PC-3 (cell line): ENCODE measurements at regions not wholly inside any gene's neighbourhood (a gene's known extent, or its start where the extent isn't known, plus 50 kb on each side); places are given as distances from the start of the nearest gene placed in this dataset.

Experiments used
- ATAC-seq: fragments of 200-7000 bp; cut with Tn5 transposase; 2 replicates; pipeline ENCODE4 v1.9.1; 2020; ENCODE audit warnings: mild to moderate bottlenecking, moderate library complexity
- BruUV-seq: library from RNA; stranded (reverse); fragments of 400-500 nt; replicated peaks from 2 replicates; lab custom pipeline; 2021; lab: Mats Ljungman, UMichigan
- CTCF ChIA-PET: fragments of 300-600 bp; sonication (Branson Sonifier 250); formaldehyde crosslinking; loops from one replicate; lab custom pipeline; 2022; ENCODE audit warnings: antibody characterized with exemption; lab: Charles Lee
- POLR2A ChIA-PET: fragments of 300-600 bp; sonication (Branson Sonifier 250); formaldehyde crosslinking; loops from one replicate; lab custom pipeline; 2022; ENCODE audit warnings: antibody characterized with exemption; ENCODE audit not compliant: unreplicated experiment; lab: Charles Lee
- DNase-seq: peaks from one replicate; pipeline ENCODE4 v3.0.0-alpha.2; 2015
- H2AFZ ChIP-seq: fragments of 300-600 bp; sonication (generic); 2 replicates; pipeline ENCODE4 v1.6.0; 2016; ENCODE audit warnings: antibody characterized with exemption, low read length
- H3F3A ChIP-seq: fragments of 300-600 bp; sonication (generic); one replicate; pipeline ENCODE4 v1.6.0; 2017; ENCODE audit warnings: antibody characterized with exemption, low read length, control low read depth, mild to moderate bottlenecking; ENCODE audit not compliant: unreplicated experiment
- H3K27ac ChIP-seq: fragments of 300-600 bp; sonication (generic); 2 replicates; pipeline ENCODE4 v1.5.1; 2016; ENCODE audit warnings: mild to moderate bottlenecking, low read length
- H3K27me3 ChIP-seq: fragments of 300-600 bp; sonication (generic); 2 replicates; pipeline ENCODE4 v1.6.1; 2016; ENCODE audit warnings: low read length, mixed read lengths
- H3K36me3 ChIP-seq: fragments of 300-600 bp; sonication (generic); 2 replicates; pipeline ENCODE4 v1.6.1; 2016; ENCODE audit warnings: low read depth, mixed run types, low read length, mixed read lengths
- H3K4me1 ChIP-seq: fragments of 300-600 bp; sonication (generic); 2 replicates; pipeline ENCODE4 v1.5.1; 2016; ENCODE audit warnings: low read length; ENCODE audit not compliant: insufficient read depth
- H3K4me2 ChIP-seq: fragments of 300-600 bp; sonication (generic); 2 replicates; pipeline ENCODE4 v1.6.0; 2016; ENCODE audit warnings: low read length
- H3K4me3 ChIP-seq: fragments of 300-600 bp; sonication (generic); 2 replicates; pipeline ENCODE4 v1.5.1; 2016; ENCODE audit warnings: mild to moderate bottlenecking, low read length, mixed read lengths
- H3K79me2 ChIP-seq: fragments of 300-600 bp; sonication (generic); 2 replicates; pipeline ENCODE4 v1.6.1; 2017; ENCODE audit warnings: low read length, mixed read lengths
- H3K9ac ChIP-seq: fragments of 300-600 bp; sonication (generic); 2 replicates; pipeline ENCODE4 v1.6.0; 2016; ENCODE audit warnings: mild to moderate bottlenecking, low read length
- H3K9me2 ChIP-seq: fragments of 300-600 bp; sonication (generic); replicated peaks from 2 replicates; pipeline ENCODE4 v1.6.1; 2016; ENCODE audit warnings: mixed run types, low read length, mixed read lengths
- H3K9me3 ChIP-seq: fragments of 300-600 bp; sonication (generic); 2 replicates; pipeline ENCODE4 v1.6.1; 2016; ENCODE audit warnings: low read length, mixed read lengths
- H4K20me1 ChIP-seq: fragments of 300-600 bp; sonication (generic); 2 replicates; pipeline ENCODE4 v1.6.1; 2016; ENCODE audit warnings: low read length, mixed read lengths
- EZH2 ChIP-seq: fragments of 300-600 bp; sonication (generic); IDR thresholded peaks from one replicate; pipeline ENCODE4 v1.6.1; 2017; ENCODE audit warnings: antibody characterized with exemption, mild to moderate bottlenecking, low read length; ENCODE audit not compliant: unreplicated experiment
- EZH2phosphoT487 ChIP-seq: fragments of 300-600 bp; sonication (generic); IDR thresholded peaks from 2 replicates; pipeline ENCODE4 v1.6.1; 2018; ENCODE audit warnings: mild to moderate bottlenecking, antibody characterized with exemption, low read length, borderline replicate concordance
- intact Hi-C: fragments of 100-400 bp; cut with micrococcal nuclease; formaldehyde crosslinking; loops from 2 replicates; pipeline ENCODE4 v1.9.0; 2023
- TF ChIP-seq, protein P1 (sequence below): fragments of 300-600 bp; sonication (generic); conservative IDR thresholded peaks from 2 replicates; pipeline ENCODE4 v1.5.1; 2017; ENCODE audit warnings: antibody characterized with exemption, low read depth, mild to moderate bottlenecking, low read length

DNA sequence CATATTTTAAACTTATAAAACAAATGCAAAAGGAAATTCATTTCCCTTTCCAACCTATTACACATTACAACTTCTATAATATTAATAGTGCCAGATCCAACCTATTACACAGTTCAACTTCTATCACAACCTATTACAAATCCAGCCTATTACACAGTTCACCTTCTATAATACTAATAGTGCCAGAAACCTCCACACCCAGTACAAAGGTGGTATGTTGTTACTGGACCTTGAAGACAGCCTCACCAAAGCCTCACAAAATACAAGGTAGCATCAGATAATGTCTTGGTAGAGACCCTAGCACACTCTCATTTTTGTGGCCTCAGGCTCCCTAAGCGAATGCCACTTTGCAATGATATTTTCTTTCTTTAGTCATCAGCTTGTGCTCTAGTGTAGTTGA, 68.7 kb upstream of the PELI2 start:
- BruUV-seq = no TSS peak
- peaks cover 87% of the 10 kb centered on the region for H3K27me3 ChIP-seq
- no peak overlapping the region for H3K9ac ChIP-seq
- H4K20me1 ChIP-seq = no peaks in the 10 kb centered on the region
- no peaks in the 10 kb centered on the region for H3K79me2 ChIP-seq
- ChIA-PET POLR2A (no interaction called here), CTCF (no interaction called here)
- no peak overlapping the region for H3K4me3 ChIP-seq
- TF ChIP-seq, protein P1, sequence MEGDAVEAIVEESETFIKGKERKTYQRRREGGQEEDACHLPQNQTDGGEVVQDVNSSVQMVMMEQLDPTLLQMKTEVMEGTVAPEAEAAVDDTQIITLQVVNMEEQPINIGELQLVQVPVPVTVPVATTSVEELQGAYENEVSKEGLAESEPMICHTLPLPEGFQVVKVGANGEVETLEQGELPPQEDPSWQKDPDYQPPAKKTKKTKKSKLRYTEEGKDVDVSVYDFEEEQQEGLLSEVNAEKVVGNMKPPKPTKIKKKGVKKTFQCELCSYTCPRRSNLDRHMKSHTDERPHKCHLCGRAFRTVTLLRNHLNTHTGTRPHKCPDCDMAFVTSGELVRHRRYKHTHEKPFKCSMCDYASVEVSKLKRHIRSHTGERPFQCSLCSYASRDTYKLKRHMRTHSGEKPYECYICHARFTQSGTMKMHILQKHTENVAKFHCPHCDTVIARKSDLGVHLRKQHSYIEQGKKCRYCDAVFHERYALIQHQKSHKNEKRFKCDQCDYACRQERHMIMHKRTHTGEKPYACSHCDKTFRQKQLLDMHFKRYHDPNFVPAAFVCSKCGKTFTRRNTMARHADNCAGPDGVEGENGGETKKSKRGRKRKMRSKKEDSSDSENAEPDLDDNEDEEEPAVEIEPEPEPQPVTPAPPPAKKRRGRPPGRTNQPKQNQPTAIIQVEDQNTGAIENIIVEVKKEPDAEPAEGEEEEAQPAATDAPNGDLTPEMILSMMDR = no peak
- TF ChIP-seq EZH2 = no peak
- no peak for TF ChIP-seq EZH2phosphoT487
- no peak overlapping the region for H2AFZ ChIP-seq
- no peaks in the 10 kb centered on the region for H3K4me1 ChIP-seq
- no peaks in the 10 kb centered on the region for H3K9me3 ChIP-seq
- no peaks in the 10 kb centered on the region for H3F3A ChIP-seq
- H3K9me2 ChIP-seq = 0 out of 2 replicates have a peak, but pooled peaks cover 5% of the 10 kb centered on the region
- ATAC-seq = peak; percentile 20; the same call in 1 of the 2 replicates
- DNase-seq = no peak
- no peak overlapping the region for H3K4me2 ChIP-seq
- H3K27ac ChIP-seq = no peak overlapping the region
- intact Hi-C loops = no loop called here
- H3K36me3 ChIP-seq = no peaks in the 10 kb centered on the region

DNA sequence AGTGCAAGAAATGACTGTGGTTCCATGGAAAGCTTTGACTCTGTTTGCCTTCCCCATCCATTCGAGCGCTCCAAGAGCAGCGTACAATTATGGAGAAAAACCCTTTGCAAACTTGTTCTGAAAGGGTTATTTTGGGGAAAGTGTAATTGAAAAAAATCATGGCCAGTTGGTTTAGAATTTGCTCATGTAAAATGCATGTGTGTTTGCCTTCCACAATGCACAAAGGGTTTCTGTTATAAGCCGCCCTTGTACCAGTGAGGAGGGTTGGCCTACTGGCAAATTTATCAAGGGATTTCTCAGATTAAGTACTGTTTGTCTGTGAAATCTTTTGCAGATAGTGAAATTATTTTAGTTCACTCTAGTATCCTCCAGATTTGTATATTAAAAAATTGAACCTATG, 62.7 kb upstream of the PELI2 start:
- DNase-seq (no peak), ATAC-seq (no peak)
- H4K20me1 ChIP-seq = no peaks in the 10 kb centered on the region
- H3K4me2 ChIP-seq = no peak overlapping the region
- H3K79me2 ChIP-seq = no peaks in the 10 kb centered on the region
- BruUV-seq = no TSS peak
- H3K36me3 ChIP-seq = no peaks in the 10 kb centered on the region
- H3F3A ChIP-seq = no peaks in the 10 kb centered on the region
- H3K9ac ChIP-seq = no peak overlapping the region
- ChIA-PET POLR2A (no interaction called here), CTCF (no interaction called here)
- H3K4me1 ChIP-seq = no peaks in the 10 kb centered on the region
- intact Hi-C loops = no loop called here
- no peak overlapping the region for H3K27ac ChIP-seq
- no peak overlapping the region for H2AFZ ChIP-seq
- no peaks in the 10 kb centered on the region for H3K9me3 ChIP-seq
- H3K4me3 ChIP-seq = no peak overlapping the region
- TF ChIP-seq EZH2 = no peak
- TF ChIP-seq EZH2phosphoT487 = no peak
- TF ChIP-seq, protein P1 = no peak
- H3K27me3 ChIP-seq = peaks cover 97% of the 10 kb centered on the region
- H3K9me2 ChIP-seq = no peaks in the 10 kb centered on the region

DNA sequence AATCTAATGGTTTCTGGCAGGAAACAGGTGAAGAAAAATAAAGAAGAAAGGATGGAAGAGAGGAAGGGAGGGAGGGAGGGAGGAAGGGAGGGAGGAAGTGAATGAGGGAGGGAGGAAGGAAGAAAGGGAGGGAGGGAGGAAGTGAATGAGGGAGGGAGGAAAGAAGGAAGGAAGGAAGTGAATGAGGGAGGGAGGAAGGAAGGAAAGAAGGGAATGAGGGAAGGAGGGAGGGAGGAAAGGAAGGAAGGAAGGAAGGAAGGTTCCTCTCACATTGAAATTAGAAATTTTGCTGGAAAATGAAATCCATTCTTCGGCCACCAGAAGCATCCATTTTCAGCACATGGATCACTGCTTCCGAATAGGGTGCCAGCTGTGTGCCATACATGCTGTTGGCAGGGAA, 62.2 kb upstream of the PELI2 start:
- Histone ChIP-seq H3K27ac (no peak overlapping the region), H3F3A (no peaks in the 10 kb centered on the region), H3K4me3 (no peak overlapping the region), H3K27me3 (peaks cover 97% of the 10 kb centered on the region), H3K9ac (no peak overlapping the region), H2AFZ (no peak overlapping the region), H3K4me1 (no peaks in the 10 kb centered on the region), H3K9me2 (no peaks in the 10 kb centered on the region), H3K36me3 (no peaks in the 10 kb centered on the region), H3K4me2 (no peak overlapping the region), H3K9me3 (no peaks in the 10 kb centered on the region), H4K20me1 (no peaks in the 10 kb centered on the region), H3K79me2 (no peaks in the 10 kb centered on the region)
- ChIA-PET CTCF (no interaction called here), POLR2A (no interaction called here)
- no peak for TF ChIP-seq EZH2phosphoT487
- TF ChIP-seq, protein P1 = no peak
- no peak for TF ChIP-seq EZH2
- no TSS peak for BruUV-seq
- ATAC-seq (no peak), DNase-seq (no peak)
- intact Hi-C loops = no loop called here
